ENCODE measurements at regions not wholly inside any gene's neighbourhood (a gene's known extent, or its start where the extent isn't known, plus 50 kb on each side); places are given as distances from the start of the nearest gene placed in this dataset.
"Not testable (repeated sequence)": the region's sequence is repeated elsewhere in the genome, so short reads cannot be mapped to it uniquely, and the experiment has no call there.

GRCh38 chr16:60810250-60810649 lies 1226.0 kb downstream of the CDH8 start:
- Histone ChIP-seq H3K36me3 (no peaks in the 10 kb centered on the region), H3K9me3 (no peaks in the 10 kb centered on the region), H3K27me3 (no peaks in the 10 kb centered on the region), H3K4me1 (no peaks in the 10 kb centered on the region), H3K27ac (no peak overlapping the region), H3K4me3 (no peak overlapping the region)
- TF ChIP-seq CTCF (IDR thresholded peaks at IDR 0.05 in 4 of 5, conservative IDR thresholded peaks at IDR 0.05 in 1 of 5) (no peak), POLR2A (IDR thresholded peaks at IDR 0.05) (no peak)
- in situ Hi-C loops (cut with MboI; ENCODE audit: low sequenced_read_pairs in 4 of 4) (loop anchor here in 1 of 4 donors (25.0 kb wide), 1 partner anchor 98 kb away; no protein-coding TSS in a partner anchor), intact Hi-C loops (cut with DNase I; ENCODE audit: low total_unique reads) (no loop called here)
- no peak for DNase-seq
- ATAC-seq = no peak

DNA sequence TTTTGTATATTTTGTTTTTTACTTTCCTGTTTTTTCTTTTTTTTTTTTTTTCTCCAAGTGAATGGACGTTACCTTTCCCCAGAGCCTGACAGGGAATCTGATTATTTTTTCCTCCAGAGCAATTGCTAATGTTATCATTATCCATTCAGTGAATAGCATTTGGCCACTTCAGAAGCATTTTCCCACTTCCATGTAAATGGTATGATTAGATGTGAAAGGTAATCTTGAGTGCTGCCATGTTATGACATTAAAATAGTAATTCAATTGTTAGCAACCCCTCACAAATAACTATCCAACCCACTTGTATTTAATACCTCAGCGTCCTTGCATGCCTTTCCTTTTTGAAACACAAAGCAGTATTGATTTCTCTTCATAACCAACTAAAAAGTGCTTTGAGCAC lies 1243.8 kb downstream of the CDH8 start:
- TF ChIP-seq CTCF (IDR thresholded peaks at IDR 0.05 in 4 of 5, conservative IDR thresholded peaks at IDR 0.05 in 1 of 5) (no peak), POLR2A (IDR thresholded peaks at IDR 0.05) (no peak)
- Histone ChIP-seq H3K4me3 (no peak overlapping the region), H3K4me1 (no peaks in the 10 kb centered on the region), H3K27ac (no peak overlapping the region), H3K36me3 (no peaks in the 10 kb centered on the region), H3K9me3 (no peaks in the 10 kb centered on the region), H3K27me3 (no peaks in the 10 kb centered on the region)
- intact Hi-C loops (cut with DNase I; ENCODE audit: low total_unique reads) = no loop called here
- in situ Hi-C loops (cut with MboI; ENCODE audit: low sequenced_read_pairs in 4 of 4) = no loop called here
- DNase-seq (no peak), ATAC-seq (no peak)

- H3K4me1 ChIP-seq = no peaks in the 10 kb centered on the region
- H3K36me3 ChIP-seq = no peaks in the 10 kb centered on the region
- H3K9me3 ChIP-seq = no peaks in the 10 kb centered on the region
- DNase-seq (no peak), ATAC-seq (no peak)
- no peak for TF ChIP-seq POLR2A (IDR thresholded peaks at IDR 0.05)
- no peak for TF ChIP-seq CTCF (IDR thresholded peaks at IDR 0.05 in 4 of 5, conservative IDR thresholded peaks at IDR 0.05 in 1 of 5)
- no peak overlapping the region for H3K27ac ChIP-seq
- no peaks in the 10 kb centered on the region for H3K27me3 ChIP-seq
- no peak overlapping the region for H3K4me3 ChIP-seq
- intact Hi-C loops (cut with DNase I; ENCODE audit: low total_unique reads) = no loop called here
- in situ Hi-C loops (cut with MboI; ENCODE audit: low sequenced_read_pairs in 4 of 4) = no loop called here
These were observed 1247.6 kb downstream of the CDH8 start for GRCh38 chr16:60788631-60789030.

- Histone ChIP-seq H3K36me3 (no peaks in the 10 kb centered on the region), H3K4me3 (no peak overlapping the region), H3K4me1 (no peaks in the 10 kb centered on the region), H3K27ac (no peak overlapping the region), H3K27me3 (no peaks in the 10 kb centered on the region), H3K9me3 (no peaks in the 10 kb centered on the region)
- intact Hi-C loops (cut with DNase I; ENCODE audit: low total_unique reads) = no loop called here
- TF ChIP-seq POLR2A (IDR thresholded peaks at IDR 0.05) = no peak
- TF ChIP-seq CTCF (IDR thresholded peaks at IDR 0.05 in 4 of 5, conservative IDR thresholded peaks at IDR 0.05 in 1 of 5) = no peak
- ATAC-seq = no peak
- in situ Hi-C loops (cut with MboI; ENCODE audit: low sequenced_read_pairs in 4 of 4) = no loop called here
- no peak for DNase-seq
These were observed 1260.0 kb downstream of the CDH8 start for GRCh38 chr16:60776281-60776680.

DNA sequence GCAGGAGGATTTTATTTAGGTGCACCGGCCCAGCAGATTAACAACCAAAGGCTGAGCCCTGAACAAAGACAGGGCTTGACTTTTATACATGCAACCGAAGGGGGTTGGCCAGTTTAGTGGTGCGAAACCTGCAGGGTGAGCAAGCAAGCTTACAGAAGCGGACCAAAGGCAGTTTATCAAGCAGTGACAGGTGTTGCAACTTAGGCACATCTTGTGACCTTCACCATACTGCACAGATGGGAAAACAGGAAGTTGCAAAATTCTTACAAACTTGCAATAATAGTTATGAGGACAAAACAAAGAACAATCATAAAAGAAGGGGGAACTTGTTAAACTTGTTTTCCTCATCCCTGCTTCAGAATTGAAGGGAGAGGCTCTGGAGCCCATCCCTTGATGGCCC lies 1265.1 kb downstream of the CDH8 start:
- DNase-seq = no peak
- Histone ChIP-seq H3K27ac (no peak overlapping the region), H3K36me3 (no peaks in the 10 kb centered on the region), H3K9me3 (no peaks in the 10 kb centered on the region), H3K27me3 (no peaks in the 10 kb centered on the region), H3K4me1 (no peaks in the 10 kb centered on the region), H3K4me3 (no peak overlapping the region)
- intact Hi-C loops (cut with DNase I; ENCODE audit: low total_unique reads) = no loop called here
- in situ Hi-C loops (cut with MboI; ENCODE audit: low sequenced_read_pairs in 4 of 4) = no loop called here
- TF ChIP-seq POLR2A (IDR thresholded peaks at IDR 0.05) (no peak), CTCF (IDR thresholded peaks at IDR 0.05 in 4 of 5, conservative IDR thresholded peaks at IDR 0.05 in 1 of 5) (no peak)
- ATAC-seq = no peak

DNA sequence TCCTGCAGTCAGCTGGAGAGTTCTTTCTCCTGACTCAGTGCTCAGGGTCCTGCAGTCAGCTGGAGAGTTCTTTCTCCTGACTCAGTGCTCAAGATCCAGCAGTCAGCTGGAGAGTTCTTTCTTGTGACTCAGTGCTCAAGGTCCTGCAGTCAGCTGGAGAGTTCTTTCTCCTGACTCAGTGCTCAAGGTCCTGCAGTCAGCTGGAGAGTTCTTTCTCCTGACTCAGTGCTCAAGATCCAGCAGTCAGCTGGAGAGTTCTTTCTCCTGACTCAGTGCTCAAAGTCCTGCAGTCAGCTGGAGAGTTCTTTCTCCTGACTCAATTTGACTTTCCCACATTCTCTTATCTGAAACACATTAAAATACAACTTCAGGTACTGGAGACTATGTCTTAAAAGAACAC lies 1265.9 kb downstream of the CDH8 start:
- in situ Hi-C loops (cut with MboI; ENCODE audit: low sequenced_read_pairs in 4 of 4); H3K36me3 ChIP-seq; H3K27ac ChIP-seq; DNase-seq; H3K27me3 ChIP-seq; H3K4me1 ChIP-seq; H3K4me3 ChIP-seq; H3K9me3 ChIP-seq; intact Hi-C loops (cut with DNase I; ENCODE audit: low total_unique reads); ATAC-seq: not testable (repeated sequence)
